ENCODE measurements at regions not wholly inside any gene's neighbourhood (a gene's known extent, or its start where the extent isn't known, plus 50 kb on each side); places are given as distances from the start of the nearest gene placed in this dataset.

GRCh38 chr2:238694136-238694755, 153.6 kb upstream of the TWIST2 start:
- H3K36me3 ChIP-seq (ENCODE audit: control insufficient read depth, insufficient read depth, low read length), result no peaks in the 10 kb centered on the region
- no peaks in the 10 kb centered on the region for H3K9me3 ChIP-seq (ENCODE audit: control insufficient read depth, insufficient read depth, low read length)
- no peak overlapping the region for H3K27ac ChIP-seq (ENCODE audit: low read depth, low read length)
- no peaks in the 10 kb centered on the region for H3K27me3 ChIP-seq (ENCODE audit: control insufficient read depth, insufficient read depth, low read length)
- H3K4me1 ChIP-seq (ENCODE audit: control insufficient read depth, insufficient read depth, low read length), result no peaks in the 10 kb centered on the region
- H3K9ac ChIP-seq (ENCODE audit: low read depth, low read length), result no peak overlapping the region
- H3K4me3 ChIP-seq (ENCODE audit: low read depth, low read length), result no peak overlapping the region

GRCh38 chr2:238694922-238695321, 153.0 kb upstream of the TWIST2 start:
- H3K9me3 ChIP-seq (ENCODE audit: control insufficient read depth, insufficient read depth, low read length), result no peaks in the 10 kb centered on the region
- H3K4me3 ChIP-seq (ENCODE audit: low read depth, low read length), result no peak overlapping the region
- H3K27ac ChIP-seq (ENCODE audit: low read depth, low read length), result no peak overlapping the region
- no peaks in the 10 kb centered on the region for H3K36me3 ChIP-seq (ENCODE audit: control insufficient read depth, insufficient read depth, low read length)
- H3K27me3 ChIP-seq (ENCODE audit: control insufficient read depth, insufficient read depth, low read length), result no peaks in the 10 kb centered on the region
- no peaks in the 10 kb centered on the region for H3K4me1 ChIP-seq (ENCODE audit: control insufficient read depth, insufficient read depth, low read length)
- H3K9ac ChIP-seq (ENCODE audit: low read depth, low read length), result no peak overlapping the region

DNA sequence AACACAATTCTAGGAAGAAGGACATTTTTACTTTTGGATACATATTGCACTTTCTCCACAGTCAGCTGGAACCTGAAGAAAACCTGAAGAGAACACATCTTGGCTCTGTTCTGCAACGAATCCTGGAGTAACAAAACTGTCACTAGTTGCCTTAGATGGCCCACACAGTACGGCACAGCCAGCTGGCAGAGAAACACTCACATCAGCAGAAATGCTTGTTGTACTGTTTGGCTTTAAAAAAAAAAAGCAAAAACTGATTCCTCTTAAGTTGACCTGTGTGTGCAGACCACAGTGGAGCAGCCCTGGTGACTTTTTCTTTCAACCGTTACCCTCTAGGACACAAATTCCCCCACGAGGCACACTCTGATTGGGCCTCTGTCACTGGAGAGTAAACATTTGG, 152.3 kb upstream of the TWIST2 start:
- no peak overlapping the region for H3K9ac ChIP-seq (ENCODE audit: low read depth, low read length)
- no peaks in the 10 kb centered on the region for H3K36me3 ChIP-seq (ENCODE audit: control insufficient read depth, insufficient read depth, low read length)
- H3K27ac ChIP-seq (ENCODE audit: low read depth, low read length), result no peak overlapping the region
- H3K27me3 ChIP-seq (ENCODE audit: control insufficient read depth, insufficient read depth, low read length), result no peaks in the 10 kb centered on the region
- H3K4me1 ChIP-seq (ENCODE audit: control insufficient read depth, insufficient read depth, low read length), result no peaks in the 10 kb centered on the region
- H3K4me3 ChIP-seq (ENCODE audit: low read depth, low read length), result no peak overlapping the region
- no peaks in the 10 kb centered on the region for H3K9me3 ChIP-seq (ENCODE audit: control insufficient read depth, insufficient read depth, low read length)

DNA sequence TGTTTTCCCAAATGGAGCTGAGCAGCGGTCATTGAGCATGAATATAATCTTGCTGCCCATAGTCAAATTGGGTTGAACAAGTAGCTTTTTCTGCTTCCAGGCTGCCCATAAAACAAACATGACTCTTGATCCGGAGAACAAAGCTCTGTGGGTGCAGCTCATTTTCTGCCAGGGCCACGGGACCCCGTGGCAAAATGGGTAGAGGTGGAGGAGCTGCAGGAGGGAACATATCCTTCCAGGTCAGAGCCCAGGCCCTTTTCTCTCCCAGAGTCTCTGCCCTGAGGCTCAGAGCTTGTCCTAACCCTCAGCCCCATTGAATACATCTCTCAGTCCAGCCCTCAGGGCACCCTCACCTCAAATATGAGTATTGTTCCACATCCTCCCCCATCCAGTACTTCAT, 151.6 kb upstream of the TWIST2 start:
- H3K27me3 ChIP-seq (ENCODE audit: control insufficient read depth, insufficient read depth, low read length), result no peaks in the 10 kb centered on the region
- no peak overlapping the region for H3K4me3 ChIP-seq (ENCODE audit: low read depth, low read length)
- H3K36me3 ChIP-seq (ENCODE audit: control insufficient read depth, insufficient read depth, low read length), result no peaks in the 10 kb centered on the region
- no peak overlapping the region for H3K9ac ChIP-seq (ENCODE audit: low read depth, low read length)
- no peaks in the 10 kb centered on the region for H3K9me3 ChIP-seq (ENCODE audit: control insufficient read depth, insufficient read depth, low read length)
- no peak overlapping the region for H3K27ac ChIP-seq (ENCODE audit: low read depth, low read length)
- H3K4me1 ChIP-seq (ENCODE audit: control insufficient read depth, insufficient read depth, low read length), result no peaks in the 10 kb centered on the region

DNA sequence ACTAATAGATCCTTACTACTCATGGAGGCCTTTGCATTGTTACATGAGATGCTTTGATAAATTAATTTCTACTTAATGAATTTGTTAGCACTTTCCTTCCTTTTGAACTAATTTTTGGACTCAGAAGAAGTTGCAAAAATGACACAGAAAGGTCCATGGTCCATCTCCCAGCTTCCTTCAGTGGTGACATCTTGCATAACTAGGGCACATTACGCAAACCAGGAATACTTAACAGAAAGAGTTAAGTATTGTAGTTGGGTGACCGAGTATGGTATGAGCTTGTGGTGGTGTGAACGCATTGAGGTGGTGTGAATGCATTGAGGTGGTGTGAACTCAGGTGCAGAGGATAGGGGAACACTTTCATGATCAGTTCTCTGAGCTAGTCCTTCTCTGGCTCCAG, 151.1 kb upstream of the TWIST2 start:
- Histone ChIP-seq H3K36me3 (ENCODE audit: control insufficient read depth, insufficient read depth, low read length) (no peaks in the 10 kb centered on the region), H3K27ac (ENCODE audit: low read depth, low read length) (no peak overlapping the region), H3K4me1 (ENCODE audit: control insufficient read depth, insufficient read depth, low read length) (no peaks in the 10 kb centered on the region), H3K27me3 (ENCODE audit: control insufficient read depth, insufficient read depth, low read length) (no peaks in the 10 kb centered on the region), H3K9ac (ENCODE audit: low read depth, low read length) (no peak overlapping the region), H3K9me3 (ENCODE audit: control insufficient read depth, insufficient read depth, low read length) (no peaks in the 10 kb centered on the region), H3K4me3 (ENCODE audit: low read depth, low read length) (no peak overlapping the region)

GRCh38 chr2:238697193-238698071, 150.5 kb upstream of the TWIST2 start:
- no peaks in the 10 kb centered on the region for H3K27me3 ChIP-seq (ENCODE audit: control insufficient read depth, insufficient read depth, low read length)
- no peak overlapping the region for H3K4me3 ChIP-seq (ENCODE audit: low read depth, low read length)

DNA sequence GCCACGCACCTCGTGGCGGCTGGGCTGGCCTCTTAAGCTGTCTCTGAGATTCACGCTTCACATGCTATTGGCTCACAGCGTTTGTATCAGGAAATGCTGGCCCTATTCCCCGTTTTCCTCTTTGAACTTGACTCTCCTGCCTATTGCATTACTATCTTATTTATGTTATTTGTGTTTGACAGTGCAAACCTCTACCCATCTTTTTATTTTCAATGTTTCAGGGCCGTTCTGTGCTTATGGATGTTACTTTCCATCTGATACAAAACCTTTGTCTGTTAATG, 149.9 kb upstream of the TWIST2 start:
- no peak overlapping the region for H3K9ac ChIP-seq (ENCODE audit: low read depth, low read length)
- H3K27ac ChIP-seq (ENCODE audit: low read depth, low read length), result no peak overlapping the region
- H3K4me3 ChIP-seq (ENCODE audit: low read depth, low read length), result no peak overlapping the region
- no peaks in the 10 kb centered on the region for H3K9me3 ChIP-seq (ENCODE audit: control insufficient read depth, insufficient read depth, low read length)
- H3K36me3 ChIP-seq (ENCODE audit: control insufficient read depth, insufficient read depth, low read length), result no peaks in the 10 kb centered on the region
- no peaks in the 10 kb centered on the region for H3K27me3 ChIP-seq (ENCODE audit: control insufficient read depth, insufficient read depth, low read length)
- no peaks in the 10 kb centered on the region for H3K4me1 ChIP-seq (ENCODE audit: control insufficient read depth, insufficient read depth, low read length)

More at GRCh38 chr2:238697193-238698071, 150.5 kb upstream of the TWIST2 start:
- Histone ChIP-seq H3K9me3 (ENCODE audit: control insufficient read depth, insufficient read depth, low read length) (no peaks in the 10 kb centered on the region), H3K9ac (ENCODE audit: low read depth, low read length) (no peak overlapping the region), H3K36me3 (ENCODE audit: control insufficient read depth, insufficient read depth, low read length) (no peaks in the 10 kb centered on the region), H3K27ac (ENCODE audit: low read depth, low read length) (no peak overlapping the region), H3K4me1 (ENCODE audit: control insufficient read depth, insufficient read depth, low read length) (no peaks in the 10 kb centered on the region)

DNA sequence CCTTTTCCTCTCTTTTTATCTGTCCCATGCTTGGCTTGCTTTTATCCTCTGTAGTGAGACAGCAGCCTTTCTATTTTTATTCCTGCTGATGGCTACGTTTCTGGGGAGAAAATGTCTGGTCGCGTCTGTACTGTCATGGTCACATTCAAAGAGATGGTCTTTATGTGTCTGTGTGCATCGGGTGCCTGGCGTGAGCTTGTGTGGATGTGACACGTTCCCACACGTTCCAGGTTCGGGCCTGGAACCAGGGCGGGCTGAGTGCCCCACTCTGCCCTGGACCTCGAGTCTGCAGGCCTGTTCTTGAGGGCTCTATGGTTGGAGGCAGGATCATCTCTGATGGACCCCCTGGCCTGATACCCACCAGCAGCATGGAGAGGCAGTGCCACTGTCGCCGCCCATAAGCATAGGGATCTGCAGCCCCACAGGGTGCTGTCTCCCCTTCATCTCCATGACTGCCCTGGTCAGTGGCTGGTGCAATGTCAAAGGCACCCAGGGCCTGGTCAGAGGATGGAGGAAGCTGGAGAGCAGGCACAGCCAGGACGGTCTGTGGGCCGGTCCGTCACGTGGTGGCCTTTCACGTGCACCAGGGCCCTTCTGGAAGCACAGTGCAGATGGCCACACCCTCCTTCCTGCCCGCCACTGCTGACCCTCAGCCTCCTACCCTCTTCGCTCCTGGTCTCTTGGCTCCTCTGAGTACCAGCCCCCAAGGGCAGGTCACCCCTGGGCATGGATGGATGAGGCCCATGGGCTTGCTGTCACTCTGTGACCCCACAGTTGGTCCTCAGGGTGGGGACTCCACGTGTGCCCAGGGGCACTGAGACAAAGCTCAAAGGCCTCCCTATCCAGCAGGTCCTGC, 149.2 kb upstream of the TWIST2 start:
- Histone ChIP-seq H3K4me3 (ENCODE audit: low read depth, low read length) (no peak overlapping the region), H3K36me3 (ENCODE audit: control insufficient read depth, insufficient read depth, low read length) (no peaks in the 10 kb centered on the region), H3K27me3 (ENCODE audit: control insufficient read depth, insufficient read depth, low read length) (no peaks in the 10 kb centered on the region), H3K9ac (ENCODE audit: low read depth, low read length) (no peak overlapping the region), H3K4me1 (ENCODE audit: control insufficient read depth, insufficient read depth, low read length) (no peaks in the 10 kb centered on the region), H3K27ac (ENCODE audit: low read depth, low read length) (no peak overlapping the region), H3K9me3 (ENCODE audit: control insufficient read depth, insufficient read depth, low read length) (no peaks in the 10 kb centered on the region)

GRCh38 chr2:238699307-238700116, 148.4 kb upstream of the TWIST2 start:
- no peaks in the 10 kb centered on the region for H3K36me3 ChIP-seq (ENCODE audit: control insufficient read depth, insufficient read depth, low read length)
- H3K9ac ChIP-seq (ENCODE audit: low read depth, low read length), result no peak overlapping the region
- H3K4me3 ChIP-seq (ENCODE audit: low read depth, low read length), result no peak overlapping the region
- no peaks in the 10 kb centered on the region for H3K4me1 ChIP-seq (ENCODE audit: control insufficient read depth, insufficient read depth, low read length)
- H3K27me3 ChIP-seq (ENCODE audit: control insufficient read depth, insufficient read depth, low read length), result no peaks in the 10 kb centered on the region
- no peak overlapping the region for H3K27ac ChIP-seq (ENCODE audit: low read depth, low read length)
- H3K9me3 ChIP-seq (ENCODE audit: control insufficient read depth, insufficient read depth, low read length), result no peaks in the 10 kb centered on the region

- Histone ChIP-seq H3K4me3 (ENCODE audit: low read depth, low read length) (no peak overlapping the region), H3K27me3 (ENCODE audit: control insufficient read depth, insufficient read depth, low read length) (no peaks in the 10 kb centered on the region), H3K9me3 (ENCODE audit: control insufficient read depth, insufficient read depth, low read length) (no peaks in the 10 kb centered on the region), H3K4me1 (ENCODE audit: control insufficient read depth, insufficient read depth, low read length) (no peaks in the 10 kb centered on the region), H3K9ac (ENCODE audit: low read depth, low read length) (no peak overlapping the region), H3K36me3 (ENCODE audit: control insufficient read depth, insufficient read depth, low read length) (no peaks in the 10 kb centered on the region), H3K27ac (ENCODE audit: low read depth, low read length) (no peak overlapping the region)
Observed at GRCh38 chr2:238700117-238700457, 147.8 kb upstream of the TWIST2 start.

Measured in HUES48 (cell line).